ENCODE measurements at regions not wholly inside any gene's neighbourhood (a gene's known extent, or its start where the extent isn't known, plus 50 kb on each side); places are given as distances from the start of the nearest gene placed in this dataset.

DNA sequence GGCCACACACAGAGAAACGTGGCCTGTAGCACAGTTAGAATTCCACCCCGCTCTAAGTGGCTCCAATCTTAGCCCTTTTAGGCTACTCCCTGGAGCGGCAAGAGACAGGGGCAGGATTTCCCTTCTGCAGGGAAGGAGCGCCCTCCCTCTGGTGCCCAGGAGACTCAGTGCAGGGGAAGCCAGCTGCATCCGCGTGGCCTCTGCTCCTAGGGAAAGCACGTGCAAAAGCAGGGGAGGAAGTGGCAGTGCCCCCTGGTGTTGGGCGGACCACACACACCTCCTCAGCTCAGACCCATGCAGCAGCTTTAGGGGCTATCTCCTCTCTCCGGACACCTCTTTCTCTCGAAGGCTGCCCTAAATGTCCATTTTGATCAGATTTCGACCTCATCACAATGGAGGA lies 50.0 kb downstream of the SPRING1 start:
- no peaks in the 10 kb centered on the region for H3K9me3 ChIP-seq
- no peak overlapping the region for H3K27ac ChIP-seq
- peaks cover 0 to 5% of the 10 kb centered on the region in 2 donors for H3K4me1 ChIP-seq
- no peaks in the 10 kb centered on the region for H3K27me3 ChIP-seq
- WGBS, 2 donors = 62 to 89% methylated on average over 4 to 11 of the region's 11 CpGs
- H3K4me3 ChIP-seq (replicated peaks in 1 of 3) = no peak overlapping the region
- peak in 1 of 2 donors; percentile 33 for DNase-seq
- no peaks in the 10 kb centered on the region for H3K36me3 ChIP-seq
- TF ChIP-seq, protein P1, sequence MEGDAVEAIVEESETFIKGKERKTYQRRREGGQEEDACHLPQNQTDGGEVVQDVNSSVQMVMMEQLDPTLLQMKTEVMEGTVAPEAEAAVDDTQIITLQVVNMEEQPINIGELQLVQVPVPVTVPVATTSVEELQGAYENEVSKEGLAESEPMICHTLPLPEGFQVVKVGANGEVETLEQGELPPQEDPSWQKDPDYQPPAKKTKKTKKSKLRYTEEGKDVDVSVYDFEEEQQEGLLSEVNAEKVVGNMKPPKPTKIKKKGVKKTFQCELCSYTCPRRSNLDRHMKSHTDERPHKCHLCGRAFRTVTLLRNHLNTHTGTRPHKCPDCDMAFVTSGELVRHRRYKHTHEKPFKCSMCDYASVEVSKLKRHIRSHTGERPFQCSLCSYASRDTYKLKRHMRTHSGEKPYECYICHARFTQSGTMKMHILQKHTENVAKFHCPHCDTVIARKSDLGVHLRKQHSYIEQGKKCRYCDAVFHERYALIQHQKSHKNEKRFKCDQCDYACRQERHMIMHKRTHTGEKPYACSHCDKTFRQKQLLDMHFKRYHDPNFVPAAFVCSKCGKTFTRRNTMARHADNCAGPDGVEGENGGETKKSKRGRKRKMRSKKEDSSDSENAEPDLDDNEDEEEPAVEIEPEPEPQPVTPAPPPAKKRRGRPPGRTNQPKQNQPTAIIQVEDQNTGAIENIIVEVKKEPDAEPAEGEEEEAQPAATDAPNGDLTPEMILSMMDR (IDR thresholded peaks at IDR 0.05) = peak in 4 of 6 experiments; percentile 15 to 40 (median 32)
- no peak for TF ChIP-seq POLR2A (IDR thresholded peaks at IDR 0.05)
- intact Hi-C loops (cut with DNase I) = no loop called here

DNA sequence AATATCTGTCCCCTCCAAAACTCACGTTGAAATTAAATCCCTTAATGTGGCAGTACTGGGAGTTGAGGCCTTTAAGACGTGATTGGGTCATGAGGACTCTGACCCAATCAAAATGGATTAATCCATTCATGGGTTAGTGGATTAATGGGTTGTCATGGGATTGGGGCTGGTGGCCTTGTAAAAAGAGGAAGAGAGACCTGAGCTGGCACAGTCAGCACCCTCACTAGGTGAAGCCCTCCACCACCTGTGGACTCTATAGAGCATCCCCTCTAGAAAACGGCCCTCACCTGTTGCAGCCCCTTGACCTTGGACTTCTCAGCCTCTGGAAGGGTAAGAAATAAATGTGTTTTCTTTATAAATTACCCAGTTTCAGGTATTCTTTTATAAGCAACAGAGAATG lies 53.0 kb downstream of the SPRING1 start:
- TF ChIP-seq POLR2A (IDR thresholded peaks at IDR 0.05) = no peak
- TF ChIP-seq, protein P1 (IDR thresholded peaks at IDR 0.05) = no peak
- H3K9me3 ChIP-seq = no peaks in the 10 kb centered on the region
- no peaks in the 10 kb centered on the region for H3K36me3 ChIP-seq
- H3K4me3 ChIP-seq (replicated peaks in 1 of 3) = no peak overlapping the region
- 77% methylated on average over 3 of the region's 3 CpGs for WGBS, 2 donors
- intact Hi-C loops (cut with DNase I) = no loop called here
- no peaks in the 10 kb centered on the region for H3K4me1 ChIP-seq
- H3K27me3 ChIP-seq = no peaks in the 10 kb centered on the region
- no peak for DNase-seq
- no peak overlapping the region for H3K27ac ChIP-seq

DNA sequence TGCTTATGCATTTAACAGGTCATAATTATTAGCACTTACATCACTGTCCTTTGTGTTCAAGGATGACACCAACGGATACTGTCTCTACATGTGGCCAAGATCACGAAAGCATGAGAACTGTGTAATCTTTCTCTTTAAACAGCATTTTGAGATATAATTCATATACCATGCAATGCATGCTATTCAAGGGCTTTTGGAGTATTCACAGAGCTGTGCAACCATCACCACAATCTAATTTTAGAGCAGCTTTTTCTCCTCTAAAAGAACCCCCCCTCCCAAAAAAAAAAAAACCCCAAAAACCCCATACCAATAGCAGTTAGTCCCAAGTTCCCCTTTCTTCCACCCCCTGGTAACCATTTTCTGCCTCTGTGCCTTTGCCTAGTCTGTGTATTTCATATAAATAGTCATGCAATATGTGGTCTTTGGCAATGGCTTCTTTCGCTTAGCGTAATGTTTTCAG lies 60.6 kb downstream of the SPRING1 start:
- H3K4me1 ChIP-seq = peaks cover 0 to 10% of the 10 kb centered on the region in 2 donors
- 77 to 80% methylated on average over 4 of the region's 4 CpGs for WGBS, 2 donors
- no peaks in the 10 kb centered on the region for H3K36me3 ChIP-seq
- intact Hi-C loops (cut with DNase I) = no loop called here
- no peaks in the 10 kb centered on the region for H3K9me3 ChIP-seq
- TF ChIP-seq POLR2A (IDR thresholded peaks at IDR 0.05) = no peak
- TF ChIP-seq, protein P1 (IDR thresholded peaks at IDR 0.05) = no peak
- no peak overlapping the region for H3K4me3 ChIP-seq (replicated peaks in 1 of 3)
- DNase-seq = no peak
- H3K27me3 ChIP-seq = no peaks in the 10 kb centered on the region
- H3K27ac ChIP-seq = peak overlapping the region in 1 of 3 donors; percentile 32

DNA sequence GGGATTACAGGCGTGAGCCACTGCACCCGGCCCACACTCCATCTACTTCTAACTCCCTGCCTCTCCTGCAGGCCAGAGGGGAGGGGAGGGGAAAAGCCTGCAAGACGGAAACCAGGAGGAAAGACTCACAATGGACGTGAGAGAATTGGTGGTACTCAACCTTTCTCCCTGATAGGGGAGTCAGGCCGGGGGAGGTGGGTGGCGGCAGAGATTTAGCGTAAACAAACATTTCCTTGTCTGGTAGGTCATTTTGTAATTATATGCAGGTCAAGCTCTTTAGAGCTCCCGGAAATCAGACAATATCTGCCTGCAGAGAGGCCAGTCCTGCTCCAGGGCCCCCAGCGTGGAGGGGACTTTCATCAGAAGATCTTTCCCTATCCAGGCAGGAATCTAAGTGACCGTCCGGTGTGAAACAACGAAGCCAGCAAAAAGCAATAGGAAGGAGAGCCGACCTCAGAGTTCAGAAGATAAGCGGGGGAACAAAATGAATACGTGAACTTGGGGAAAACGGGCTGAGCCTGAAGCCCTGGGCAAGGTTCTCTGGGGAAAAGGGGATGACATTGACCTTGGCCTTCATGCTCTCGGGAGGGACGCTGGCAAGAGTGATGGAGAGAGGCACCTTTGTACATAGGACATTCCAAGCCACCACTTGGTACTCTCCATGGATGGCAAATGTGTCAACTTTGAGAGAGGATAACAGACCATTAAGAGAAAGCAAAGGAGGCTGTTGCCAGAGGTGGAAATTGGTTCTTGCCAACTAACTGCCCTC lies 62.3 kb downstream of the SPRING1 start:
- TF ChIP-seq POLR2A (IDR thresholded peaks at IDR 0.05) = no peak
- TF ChIP-seq, protein P1 (IDR thresholded peaks at IDR 0.05) = no peak
- DNase-seq = no peak
- Histone ChIP-seq H3K27ac (peak overlapping the region in 1 of 3 donors; percentile 53), H3K4me1 (peaks cover 0 to 10% of the 10 kb centered on the region in 2 donors), H3K27me3 (no peaks in the 10 kb centered on the region), H3K9me3 (no peaks in the 10 kb centered on the region), H3K4me3 (replicated peaks in 1 of 3) (no peak overlapping the region), H3K36me3 (no peaks in the 10 kb centered on the region)
- 81 to 86% methylated on average over 18 of the region's 18 CpGs for WGBS, 2 donors
- intact Hi-C loops (cut with DNase I) = no loop called here

DNA sequence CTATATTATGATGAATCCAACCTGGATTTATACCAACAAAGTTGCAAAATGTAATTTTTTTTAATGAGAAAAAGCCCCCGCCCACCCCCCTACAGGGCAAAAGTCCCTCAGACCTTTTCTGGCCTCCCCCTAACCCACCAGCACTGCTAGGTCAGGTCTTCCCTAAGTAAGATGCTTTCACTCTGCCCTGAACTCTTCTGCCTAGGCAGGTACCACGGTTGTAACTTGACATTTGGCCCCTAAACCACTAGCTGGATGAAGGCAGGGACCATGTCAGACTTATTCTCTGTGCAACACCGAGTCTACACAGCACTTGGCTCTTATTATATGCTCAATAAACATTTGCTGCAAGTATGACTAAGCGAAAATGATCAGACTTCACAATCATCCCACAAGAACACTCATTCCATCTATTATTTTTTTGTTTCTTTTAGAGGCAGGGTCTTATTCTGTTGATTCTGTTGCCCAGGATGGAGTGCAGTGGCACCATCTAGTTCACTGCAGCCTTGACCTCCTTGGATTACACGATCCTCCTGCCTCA lies 63.2 kb downstream of the SPRING1 start:
- no peak overlapping the region for H3K4me3 ChIP-seq (replicated peaks in 1 of 3)
- H3K36me3 ChIP-seq = no peaks in the 10 kb centered on the region
- H3K27me3 ChIP-seq = no peaks in the 10 kb centered on the region
- H3K27ac ChIP-seq = no peak overlapping the region
- TF ChIP-seq POLR2A (IDR thresholded peaks at IDR 0.05) = no peak
- TF ChIP-seq, protein P1 (IDR thresholded peaks at IDR 0.05) = no peak
- WGBS, 2 donors = 83 to 88% methylated on average over 5 of the region's 5 CpGs
- DNase-seq = no peak
- intact Hi-C loops (cut with DNase I) = no loop called here
- H3K9me3 ChIP-seq = no peaks in the 10 kb centered on the region
- peaks cover 0 to 10% of the 10 kb centered on the region in 2 donors for H3K4me1 ChIP-seq

Data from thyroid gland (tissue), 4 donors.